AG04450 (cell line): ENCODE measurements at regions not wholly inside any gene's neighbourhood (a gene's known extent, or its start where the extent isn't known, plus 50 kb on each side); places are given as distances from the start of the nearest gene placed in this dataset.

Source experiments
- CTCF ChIA-PET: fragments of 300-600, 350-600 bp; formaldehyde crosslinking; extraction: SDS; loops from one replicate; lab custom pipeline; 2022; ENCODE audit warnings: antibody characterized with exemption, inconsistent platforms; lab: Charles Lee
- POLR2A ChIA-PET: fragments of 350-600 bp; formaldehyde crosslinking; extraction: SDS; loops from one replicate; lab custom pipeline; 2021; ENCODE audit warnings: antibody characterized with exemption, inconsistent platforms; lab: Yijun Ruan, JAX
- DNase-seq: peaks from one replicate; pipeline ENCODE4 v3.0.0-alpha.2; 2011; ENCODE audit warnings: low read depth, low spot score
- H3K27ac ChIP-seq: one replicate; pipeline ENCODE4 v1.5.1; 2012; ENCODE audit warnings: low read depth, low read length, control low read depth
- H3K27me3 ChIP-seq: one replicate; pipeline ENCODE4 v1.6.0; 2012; ENCODE audit warnings: low read length; ENCODE audit not compliant: control insufficient read depth, insufficient read depth
- H3K4me3 ChIP-seq: 2 replicates; pipeline ENCODE4 v1.5.1; 2011; ENCODE audit warnings: mild to moderate bottlenecking, low read depth, low read length, control low read depth
- H3K9me3 ChIP-seq: 2 replicates; pipeline ENCODE4 v1.5.1; 2012; ENCODE audit warnings: low read length; ENCODE audit not compliant: control insufficient read depth, insufficient read depth
- CTCF ChIP-seq: IDR thresholded peaks from 2 replicates; pipeline ENCODE4 v1.5.1; 2011; ENCODE audit warnings: low read depth, low read length, control low read depth, inconsistent platforms

GRCh38 chr4:42341518-42342026, 55.7 kb upstream of the SHISA3 start:
- H3K4me3 ChIP-seq: no peak overlapping the region
- POLR2A ChIA-PET: no interaction called here
- no peak overlapping the region for H3K27ac ChIP-seq
- no peaks in the 10 kb centered on the region for H3K27me3 ChIP-seq
- TF ChIP-seq CTCF: no peak
- DNase-seq: no peak
- CTCF ChIA-PET: interaction anchor here (0.7 to 2.0 kb wide), 3 partner anchors 30 to 292 kb away, joined by 4 to 8 read pairs (median 5); no protein-coding TSS in a partner anchor
- H3K9me3 ChIP-seq: peaks cover 5% of the 10 kb centered on the region; the same call in 1 of the 2 replicates

- CTCF ChIA-PET: interaction anchor here (1.2 kb wide), 1 partner anchor 177 kb away, joined by 4 read pairs; no protein-coding TSS in a partner anchor
- Histone ChIP-seq H3K27me3 (no peaks in the 10 kb centered on the region), H3K4me3 (no peak overlapping the region), H3K9me3 (peaks cover 9% of the 10 kb centered on the region; the same call in 1 of the 2 replicates), H3K27ac (no peak overlapping the region)
- POLR2A ChIA-PET: no interaction called here
- no peak for DNase-seq
- no peak for TF ChIP-seq CTCF
Observed at GRCh38 chr4:42342459-42342858, 54.8 kb upstream of the SHISA3 start.

GRCh38 chr4:42344309-42344708, 53.0 kb upstream of the SHISA3 start:
- Histone ChIP-seq H3K4me3 (no peak overlapping the region), H3K27ac (no peak overlapping the region), H3K9me3 (peaks cover 9% of the 10 kb centered on the region; the same call in 1 of the 2 replicates), H3K27me3 (no peaks in the 10 kb centered on the region)
- DNase-seq: no peak
- CTCF ChIA-PET: interaction anchor here (1.3 kb wide), 1 partner anchor 15 kb away, joined by 3 read pairs; no protein-coding TSS in a partner anchor
- POLR2A ChIA-PET: no interaction called here
- no peak for TF ChIP-seq CTCF

GRCh38 chr4:42344749-42345148, 52.5 kb upstream of the SHISA3 start:
- ChIA-PET CTCF (interaction anchor here (1.3 kb wide), 1 partner anchor 15 kb away, joined by 3 read pairs; no protein-coding TSS in a partner anchor), POLR2A (no interaction called here)
- Histone ChIP-seq H3K9me3 (peaks cover 9% of the 10 kb centered on the region; the same call in 1 of the 2 replicates), H3K4me3 (no peak overlapping the region), H3K27ac (no peak overlapping the region), H3K27me3 (no peaks in the 10 kb centered on the region)
- DNase-seq: no peak
- no peak for TF ChIP-seq CTCF

- DNase-seq: no peak
- TF ChIP-seq CTCF: no peak
- CTCF ChIA-PET: interaction anchor here (0.5 to 1.9 kb wide), 3 partner anchors 25 to 173 kb away, joined by 3 to 5 read pairs (median 3); no protein-coding TSS in a partner anchor
- POLR2A ChIA-PET: no interaction called here
- Histone ChIP-seq H3K27me3 (no peaks in the 10 kb centered on the region), H3K27ac (no peak overlapping the region), H3K4me3 (no peak overlapping the region), H3K9me3 (peaks cover 9% of the 10 kb centered on the region; the same call in 1 of the 2 replicates)
Observed at GRCh38 chr4:42345962-42346544, 51.2 kb upstream of the SHISA3 start.
